SW480 (cell line): ENCODE measurements at regions not wholly inside any gene's neighbourhood (a gene's known extent, or its start where the extent isn't known, plus 50 kb on each side); places are given as distances from the start of the nearest gene placed in this dataset.
A peak's percentile ranks its signal among the peaks of the same experiment; 100 is the strongest.

Source experiments
- DNase-seq: peaks from one replicate; pipeline ENCODE4 v3.0.0-alpha.2; 2016; ENCODE audit warnings: low spot score

DNA sequence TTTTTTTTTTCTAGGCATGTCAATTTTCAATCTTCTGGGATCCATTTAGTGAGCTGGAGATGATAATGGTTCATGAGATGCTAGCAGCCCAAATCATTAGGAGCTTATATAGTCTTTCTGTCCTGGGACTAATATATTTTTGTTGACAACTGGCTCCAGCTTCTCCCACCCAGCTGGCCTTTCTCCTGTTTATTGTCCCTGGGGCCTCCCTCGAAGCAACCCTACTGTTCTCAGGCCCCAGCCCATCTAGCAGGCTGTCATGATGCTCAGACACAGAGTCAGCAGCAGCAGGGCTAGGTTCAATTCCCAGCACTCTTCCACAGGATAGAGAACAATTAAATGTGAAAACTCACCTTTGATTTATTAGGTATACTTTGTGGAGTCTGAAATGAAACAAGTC is 127.6 kb upstream of the MID1 start:
- DNase-seq, result no peak

DNA sequence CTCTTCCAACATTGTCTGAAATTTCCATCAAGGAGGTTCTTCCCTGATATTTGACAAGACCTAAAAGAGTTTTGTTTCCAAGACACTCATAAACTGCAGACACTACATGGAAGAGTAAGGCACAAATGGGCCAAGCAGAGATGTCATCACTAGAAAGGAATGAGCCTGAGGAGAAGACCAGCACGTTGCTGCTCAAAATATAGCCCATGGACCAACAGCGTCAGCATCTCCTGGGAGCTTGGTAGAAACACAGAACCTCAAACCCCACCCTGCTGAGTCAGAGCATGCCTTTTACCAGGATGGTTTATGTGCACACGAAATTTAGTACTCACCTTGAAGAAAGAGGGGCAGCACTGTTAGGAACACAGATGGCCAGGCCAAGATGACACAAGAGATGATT is 128.7 kb upstream of the MID1 start:
- DNase-seq, result no peak

DNA sequence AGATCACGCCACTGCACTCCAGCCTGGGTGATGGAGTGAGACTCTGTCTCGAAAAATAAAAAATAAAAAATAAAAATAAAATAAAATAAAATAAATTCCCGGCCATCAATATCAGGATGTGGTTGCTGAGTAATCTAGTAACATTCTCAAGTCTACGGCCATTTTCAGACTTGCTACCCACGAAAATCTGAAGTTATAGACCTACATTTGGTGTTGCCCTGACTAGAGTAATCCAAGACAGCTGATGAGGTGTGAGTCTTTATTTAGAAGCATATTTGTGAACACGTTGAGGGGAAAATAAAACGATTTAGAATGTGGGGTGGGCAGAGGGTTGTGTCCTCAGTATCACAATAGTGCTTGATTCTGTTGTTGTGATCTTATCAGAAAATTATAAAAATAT is 130.2 kb upstream of the MID1 start:
- no peak for DNase-seq

DNA sequence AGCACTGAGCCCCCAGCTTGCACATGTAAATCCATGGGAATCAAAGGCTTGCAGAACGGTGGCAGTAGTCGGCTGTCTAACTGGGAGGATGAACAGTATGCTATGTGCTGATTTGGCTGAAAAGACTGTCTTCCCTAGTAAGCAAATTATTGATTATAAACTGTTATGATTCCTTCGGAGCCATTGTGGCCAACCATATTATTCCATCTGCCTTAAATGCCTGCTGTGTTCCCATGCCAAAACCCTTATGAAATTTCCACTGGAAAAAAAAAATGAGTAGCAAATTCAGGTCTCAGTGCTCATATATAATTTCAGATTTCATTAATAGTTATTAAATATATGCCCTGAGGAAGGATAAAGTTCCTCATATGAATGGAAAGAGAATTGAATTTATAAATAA is 132.7 kb upstream of the MID1 start:
- no peak for DNase-seq

DNA sequence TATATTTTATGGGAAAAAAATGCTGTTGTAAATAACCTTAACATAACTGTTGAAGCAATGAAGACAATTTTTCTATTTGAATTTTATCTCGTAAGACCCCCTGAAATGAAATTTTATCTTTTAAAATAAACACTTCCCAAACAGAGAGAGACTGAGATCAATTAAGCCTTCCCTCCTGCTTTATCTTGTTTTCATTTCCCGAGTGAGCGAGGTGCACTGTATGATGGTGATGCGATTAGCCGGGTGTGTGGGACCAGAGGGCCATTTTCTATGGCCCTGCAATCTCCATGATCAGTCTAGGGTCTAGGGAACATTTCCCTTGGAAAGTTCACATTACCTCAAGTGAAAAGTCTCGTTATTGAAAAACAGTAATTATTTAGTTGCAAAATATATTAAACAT is 134.1 kb upstream of the MID1 start:
- no peak for DNase-seq

GRCh38 chrX:10755439-10756334 is 135.3 kb upstream of the MID1 start:
- DNase-seq, result no peak

DNA sequence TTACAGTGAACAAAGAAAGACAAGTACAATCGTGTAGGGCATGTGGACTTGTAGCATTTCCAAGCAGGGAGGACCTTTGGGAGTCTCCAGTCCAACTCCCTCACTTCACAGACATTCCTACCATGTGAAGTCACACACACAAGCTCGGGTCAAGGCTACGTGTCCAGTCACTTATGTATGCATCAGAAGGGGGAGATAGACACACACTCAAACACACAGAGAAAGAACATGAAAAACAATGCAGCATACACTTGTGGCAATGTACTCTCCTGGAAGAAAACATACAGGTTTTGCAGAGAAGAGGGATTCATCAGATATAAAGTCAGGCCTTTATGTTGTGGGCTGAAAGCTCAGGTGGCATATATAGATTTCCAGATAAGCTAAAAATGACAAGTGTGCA is 136.1 kb upstream of the MID1 start:
- DNase-seq, result peak; percentile 17

DNA sequence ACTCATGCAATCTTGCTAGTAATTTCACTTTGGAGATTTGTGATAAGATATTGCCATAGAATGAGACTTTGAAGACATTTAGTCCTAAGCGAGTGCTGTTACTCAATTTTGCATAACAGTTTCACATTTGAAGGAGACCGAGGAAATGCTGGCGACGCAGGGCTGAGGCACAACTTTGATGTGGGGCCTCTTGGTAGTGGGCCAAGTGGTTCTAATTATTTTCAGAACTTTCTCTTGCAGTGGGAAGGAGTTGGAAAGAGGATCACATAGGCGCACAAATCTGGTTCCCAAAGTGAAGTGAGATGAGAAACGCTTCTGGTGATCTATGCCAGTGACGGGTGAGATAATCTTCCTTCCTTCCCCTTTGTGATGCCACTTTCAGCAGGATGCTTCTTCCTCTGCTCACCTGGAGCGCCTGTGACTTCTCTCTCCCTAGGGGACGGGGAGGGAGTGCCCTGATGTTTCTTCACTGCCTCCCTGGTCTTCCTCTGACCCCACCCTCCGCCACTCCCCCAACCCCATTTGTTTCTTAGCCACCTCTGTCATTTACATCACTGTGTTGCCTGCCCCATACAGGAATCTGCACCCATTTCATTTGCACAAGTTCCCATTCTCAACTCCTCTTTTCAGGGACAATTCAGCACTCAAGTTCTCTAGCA is 138.9 kb upstream of the MID1 start:
- DNase-seq, result no peak

GRCh38 chrX:10761447-10761846 is 141.1 kb upstream of the MID1 start:
- no peak for DNase-seq

GRCh38 chrX:10769195-10769594 is 148.8 kb upstream of the MID1 start:
- DNase-seq, result peak; percentile 54

DNA sequence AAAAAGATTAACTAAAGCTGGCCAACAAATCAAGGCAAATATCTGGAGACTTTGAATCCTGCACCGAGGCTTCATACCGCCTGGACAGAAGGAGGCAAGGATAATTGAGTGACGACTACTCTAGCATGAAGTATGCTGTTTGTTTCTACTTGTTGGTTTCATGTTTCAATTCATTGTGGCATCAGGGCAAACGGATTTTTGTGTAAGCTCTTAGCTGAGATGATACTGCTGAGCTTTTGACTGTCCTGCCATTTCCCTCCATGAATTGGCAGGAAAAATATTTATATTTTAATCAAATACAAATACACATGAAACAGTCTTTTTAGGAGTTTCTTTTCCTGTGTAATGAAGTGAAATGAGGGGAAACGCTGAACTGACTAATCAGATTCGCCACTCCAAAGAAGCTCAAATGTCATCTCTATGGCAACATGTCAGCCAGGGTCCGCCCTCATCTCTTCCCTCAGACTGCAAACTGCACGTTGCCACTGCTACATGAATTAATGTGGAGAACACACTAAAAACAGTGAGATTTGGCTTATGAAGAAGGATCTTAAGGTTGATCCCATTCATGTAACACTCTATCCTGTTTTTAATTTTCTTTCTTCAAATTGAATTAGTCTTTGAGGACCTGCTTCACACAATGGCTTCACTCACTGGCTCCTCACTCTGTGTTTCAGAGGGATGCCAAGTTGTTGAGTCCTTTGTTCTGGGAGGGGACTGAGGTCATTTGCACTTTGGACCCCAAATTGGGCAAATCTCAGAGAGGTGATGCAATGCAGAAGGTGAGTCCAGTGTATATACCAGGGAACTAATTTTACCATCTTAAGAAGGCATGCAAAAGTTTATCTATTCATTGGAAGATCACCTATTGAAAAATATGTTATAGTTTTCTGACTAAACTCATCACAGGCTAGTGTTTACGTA is 149.6 kb upstream of the MID1 start:
- peak; percentile 8 for DNase-seq

DNA sequence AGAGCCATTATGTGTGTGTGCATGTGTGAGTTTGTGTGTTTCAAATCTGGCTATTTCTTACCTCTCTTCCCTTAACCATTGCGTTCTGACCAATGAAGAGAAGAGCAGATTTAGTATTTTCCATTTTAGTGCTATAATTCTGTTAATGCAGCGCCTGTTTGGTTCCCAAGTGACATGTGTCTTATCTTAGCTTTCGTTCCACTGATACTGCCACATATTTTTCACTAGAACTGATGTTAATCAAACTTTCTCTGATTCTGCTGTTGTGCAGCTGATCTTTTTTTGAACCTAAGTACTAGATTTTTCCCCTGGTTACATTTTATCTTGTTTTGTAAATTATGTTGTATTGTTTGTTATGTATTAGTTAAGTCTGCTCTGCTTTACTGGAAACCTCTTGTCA is 152.9 kb upstream of the MID1 start:
- DNase-seq, result no peak

- no peak for DNase-seq
These were observed 161.6 kb upstream of the MID1 start for GRCh38 chrX:10781847-10782530.

DNA sequence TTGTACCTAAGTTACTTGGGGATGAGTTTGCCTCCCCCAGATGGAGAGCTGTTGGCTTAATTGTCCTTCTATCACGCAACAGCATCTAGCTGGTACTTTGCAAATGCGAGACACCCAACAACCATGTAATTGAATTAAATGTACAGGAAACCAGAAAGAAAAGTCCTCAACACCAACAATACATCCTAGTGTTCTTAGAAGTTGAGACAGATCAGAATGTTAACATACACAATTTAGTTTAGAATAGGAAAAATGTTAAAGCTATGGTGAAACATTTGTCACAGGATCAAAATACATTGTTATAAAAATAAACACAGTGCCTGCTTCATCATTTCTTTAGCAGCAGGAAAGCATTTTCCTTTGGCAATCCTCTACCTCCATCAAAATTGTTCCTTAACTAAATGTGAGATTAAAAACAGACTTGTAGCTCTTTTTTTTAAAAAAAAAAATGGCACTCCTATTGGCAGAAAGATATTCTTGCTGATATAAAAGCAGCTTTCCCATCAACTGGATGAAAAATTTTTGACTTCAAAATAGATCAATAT is 163.1 kb upstream of the MID1 start:
- no peak for DNase-seq

- DNase-seq, result no peak
These were observed 166.9 kb upstream of the MID1 start for GRCh38 chrX:10787264-10787663.

DNA sequence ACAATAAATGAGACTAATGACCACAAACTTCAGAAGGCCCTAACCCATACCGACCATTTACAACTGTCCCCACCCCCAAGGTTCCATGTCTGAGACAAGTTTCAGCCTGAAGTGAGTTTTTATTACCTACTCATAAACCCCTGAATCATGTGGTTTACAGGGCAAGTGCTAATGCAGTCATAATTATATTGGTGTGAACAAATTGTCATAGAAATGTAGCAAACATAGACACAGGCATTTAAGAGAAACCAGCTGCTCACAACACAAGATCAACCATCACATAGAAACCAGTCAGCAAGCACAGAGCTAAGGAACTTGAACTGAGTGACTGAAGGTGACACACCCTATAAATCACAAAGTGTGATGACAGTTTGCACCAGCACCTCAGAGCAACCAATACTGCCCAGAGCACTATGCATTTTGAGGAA is 173.8 kb upstream of the MID1 start:
- DNase-seq, result peak; percentile 4

DNA sequence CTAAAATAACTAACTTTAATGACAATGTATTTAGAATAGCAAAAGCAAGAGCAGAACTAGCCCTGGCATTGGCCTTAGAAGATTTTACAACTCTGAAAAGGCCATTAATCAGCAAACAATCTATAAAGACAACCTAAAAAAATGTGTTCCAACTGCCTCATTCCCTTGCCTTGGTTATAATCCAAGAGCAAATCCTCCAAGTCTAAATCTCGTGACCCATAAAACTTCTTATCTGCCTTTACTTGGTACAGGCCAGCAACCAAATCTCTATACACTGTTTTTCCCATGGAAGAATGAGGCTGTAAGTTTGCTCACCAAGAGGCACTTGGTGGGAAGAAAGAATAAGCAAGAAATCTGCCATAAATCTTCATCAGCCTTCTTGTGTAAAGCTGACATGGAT is 175.3 kb upstream of the MID1 start:
- no peak for DNase-seq

GRCh38 chrX:10797466-10797865 is 177.1 kb upstream of the MID1 start:
- no peak for DNase-seq

- no peak for DNase-seq
These were observed 177.7 kb upstream of the MID1 start for GRCh38 chrX:10798041-10798440.

- no peak for DNase-seq
These were observed 180.4 kb upstream of the MID1 start for GRCh38 chrX:10800796-10801195.

- no peak for DNase-seq
These were observed 190.7 kb upstream of the MID1 start for GRCh38 chrX:10811111-10811510.

GRCh38 chrX:10813761-10814160 is 193.4 kb upstream of the MID1 start:
- DNase-seq, result no peak
